ENCODE measurements at regions not wholly inside any gene's neighbourhood (a gene's known extent, or its start where the extent isn't known, plus 50 kb on each side); places are given as distances from the start of the nearest gene placed in this dataset.

DNA sequence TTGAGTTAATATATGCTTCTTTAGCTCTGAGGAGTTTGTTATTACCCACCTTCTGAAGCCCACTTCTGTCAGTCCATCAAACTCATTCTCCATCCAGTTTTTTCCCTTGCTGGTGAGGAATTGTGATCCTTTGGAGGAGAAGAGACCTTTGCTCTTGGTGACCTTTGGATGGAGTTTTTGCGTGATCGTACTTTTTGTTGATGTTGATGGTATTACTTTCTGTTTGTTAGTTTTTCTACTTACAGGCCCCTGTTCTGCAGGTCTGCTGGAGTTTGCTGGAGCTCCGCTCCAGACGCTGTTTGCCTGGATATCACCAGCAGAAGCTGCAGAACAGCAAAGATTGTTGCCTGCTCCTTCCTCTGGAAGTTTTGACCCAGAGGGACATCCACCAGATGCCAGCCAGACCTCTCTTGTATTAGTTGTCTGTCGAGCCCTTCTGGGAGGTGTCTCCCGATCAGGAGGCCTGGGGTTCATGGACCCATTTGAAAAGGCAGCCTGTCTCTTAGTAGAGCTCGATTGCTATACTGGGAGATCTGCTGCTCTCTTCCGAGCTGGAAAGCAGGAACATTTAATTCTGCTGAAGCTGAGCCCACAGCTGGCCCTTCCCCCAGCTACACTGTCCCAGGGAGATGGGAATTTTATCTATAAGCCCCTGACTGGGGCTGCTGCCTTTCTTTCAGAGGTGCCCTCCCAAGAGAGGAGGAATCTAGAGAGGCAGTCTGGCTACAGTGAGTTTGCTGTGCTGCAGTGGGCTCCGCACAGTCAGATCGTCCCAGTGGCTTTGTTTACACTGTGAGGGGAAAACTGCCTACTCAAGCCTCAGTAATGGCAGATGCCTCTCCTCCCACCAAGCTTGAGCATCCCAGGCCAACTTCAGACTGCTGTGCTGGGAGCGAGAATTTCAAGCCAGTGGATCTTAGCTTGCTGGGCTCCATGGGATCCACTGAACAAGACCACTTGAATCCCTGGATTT lies 445.5 kb downstream of the MAN2A1 start:
- no peak for DNase-seq

DNA sequence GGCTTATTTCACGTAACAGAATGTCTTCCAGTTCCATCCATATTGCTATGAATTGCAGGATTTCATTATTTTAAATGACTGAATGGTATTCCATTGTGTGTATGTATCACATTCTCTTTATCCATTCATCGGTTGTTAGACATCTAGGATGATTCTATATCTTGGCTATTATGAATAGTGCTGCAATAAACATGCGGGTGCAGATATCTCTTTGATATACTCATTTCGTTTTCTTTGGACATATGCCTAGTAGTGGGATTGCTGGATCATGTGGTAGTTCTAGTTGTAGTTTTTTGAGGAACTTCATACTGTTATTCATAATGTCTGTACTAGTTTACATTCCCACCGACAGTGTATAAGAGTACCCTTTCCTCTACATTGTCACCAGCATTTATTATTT lies 460.5 kb downstream of the MAN2A1 start:
- peak; percentile 82 for DNase-seq

DNA sequence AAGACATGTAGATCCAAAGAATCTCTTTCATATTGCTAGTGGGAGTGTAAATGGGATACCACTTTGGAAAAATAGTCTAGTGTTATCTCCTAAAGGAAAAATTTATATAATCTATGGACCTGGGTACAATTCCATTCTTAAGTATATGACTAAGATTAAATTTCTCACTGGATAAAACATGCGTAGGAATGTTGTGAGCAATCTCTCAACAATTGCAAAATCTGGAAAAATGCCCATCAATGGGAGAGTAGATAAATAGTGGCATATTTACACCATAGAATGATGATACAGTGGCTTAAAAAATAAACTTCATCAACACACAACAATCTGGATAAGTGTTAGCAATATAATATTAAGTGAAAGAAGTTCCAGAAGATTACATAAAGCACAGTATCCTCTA lies 469.5 kb downstream of the MAN2A1 start:
- DNase-seq, result peak; percentile 88

DNA sequence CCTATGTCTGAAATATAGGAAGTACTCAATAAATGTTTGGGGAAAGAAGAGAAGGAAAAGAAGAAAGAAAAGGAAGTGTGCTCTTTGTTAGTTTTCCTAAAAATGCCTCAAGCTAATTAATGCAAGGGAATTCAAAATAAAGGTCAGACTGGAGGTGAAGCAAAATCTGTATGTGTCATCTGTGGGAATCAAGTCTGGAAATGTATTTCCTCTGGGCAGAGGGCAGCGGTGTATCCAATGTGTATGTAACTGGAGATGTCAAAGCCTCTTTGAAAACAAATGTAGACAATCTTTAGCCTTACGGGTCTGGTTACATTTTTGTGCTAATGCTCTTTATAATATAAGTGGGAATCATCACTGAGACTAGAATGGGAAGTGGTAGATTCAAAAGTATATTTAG lies 471.4 kb downstream of the MAN2A1 start:
- peak; percentile 14 for DNase-seq

DNA sequence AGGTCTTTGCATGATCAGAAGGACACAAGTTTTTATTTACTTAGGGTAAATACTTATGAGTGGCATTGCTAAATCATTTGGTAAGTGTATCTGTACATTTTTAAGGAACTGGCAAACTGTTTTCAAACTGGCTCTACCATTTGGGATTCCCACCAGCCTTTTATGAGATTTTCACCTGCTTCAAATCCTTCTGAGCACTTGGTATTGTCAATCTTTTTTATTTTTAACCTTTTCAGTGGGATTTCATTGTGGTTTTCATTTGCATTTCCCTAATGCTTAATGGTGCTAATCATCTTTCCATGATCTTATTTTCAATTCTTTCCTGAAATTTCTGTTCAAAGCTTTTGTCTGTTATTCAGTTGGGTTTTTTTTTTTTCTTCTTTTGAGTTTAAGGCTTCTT lies 475.6 kb downstream of the MAN2A1 start:
- no peak for DNase-seq

DNA sequence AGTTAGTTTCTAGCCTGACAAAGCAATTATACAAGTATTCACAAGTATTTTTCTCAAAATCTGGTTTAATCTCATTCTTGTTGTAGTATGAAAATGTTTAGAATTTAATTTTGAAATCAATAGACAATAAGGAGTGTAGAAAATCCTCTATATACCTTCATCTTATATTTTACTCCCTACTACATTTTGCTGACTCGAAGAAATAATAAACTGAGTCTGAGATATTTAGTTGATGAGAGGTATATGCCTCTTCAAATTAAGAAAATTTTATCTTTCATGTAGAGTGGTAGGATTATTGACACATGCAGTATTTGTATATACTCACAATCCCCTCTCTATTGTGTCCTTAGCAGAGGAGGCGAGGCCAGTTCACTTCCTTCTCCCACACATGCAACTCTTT lies 477.7 kb downstream of the MAN2A1 start:
- DNase-seq, result no peak

DNA sequence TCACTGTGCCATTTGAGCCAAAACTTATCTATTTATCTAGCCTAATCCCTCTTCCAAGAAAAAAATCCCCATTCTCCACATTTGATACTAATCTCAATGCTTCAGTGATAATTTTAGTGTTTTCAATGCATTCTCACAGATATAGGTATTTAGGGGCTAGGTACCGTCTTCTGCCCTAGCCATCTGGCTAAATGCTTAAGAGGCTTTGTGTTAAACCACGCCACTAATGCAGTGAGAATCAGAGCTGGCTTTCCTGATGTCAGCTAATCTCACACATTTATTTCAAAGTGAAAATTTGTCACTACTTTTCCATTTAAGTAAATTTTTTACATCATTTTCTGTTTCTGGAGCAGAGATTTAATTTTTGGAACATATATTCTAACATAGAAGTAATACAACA lies 479.7 kb downstream of the MAN2A1 start:
- DNase-seq, result no peak

DNA sequence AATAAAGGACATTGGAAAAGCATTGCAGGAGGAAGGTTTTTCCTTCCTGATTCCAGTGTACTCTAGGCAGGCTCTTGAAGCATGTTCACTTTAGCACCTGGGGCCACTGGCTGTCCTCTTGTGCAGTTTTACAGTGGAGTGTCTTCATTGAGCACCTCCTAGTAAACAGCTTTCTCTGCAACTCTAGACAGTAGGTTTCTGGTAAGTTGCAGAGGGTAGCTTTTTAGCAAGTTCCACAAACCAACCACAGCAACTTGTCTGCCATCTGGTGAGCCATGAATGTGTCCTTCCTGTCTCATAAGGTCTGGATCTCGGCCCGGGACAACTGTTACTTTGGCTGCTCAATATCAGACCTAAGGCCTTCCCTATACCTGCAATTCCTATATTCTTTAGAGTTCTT lies 488.0 kb downstream of the MAN2A1 start:
- DNase-seq, result no peak

DNA sequence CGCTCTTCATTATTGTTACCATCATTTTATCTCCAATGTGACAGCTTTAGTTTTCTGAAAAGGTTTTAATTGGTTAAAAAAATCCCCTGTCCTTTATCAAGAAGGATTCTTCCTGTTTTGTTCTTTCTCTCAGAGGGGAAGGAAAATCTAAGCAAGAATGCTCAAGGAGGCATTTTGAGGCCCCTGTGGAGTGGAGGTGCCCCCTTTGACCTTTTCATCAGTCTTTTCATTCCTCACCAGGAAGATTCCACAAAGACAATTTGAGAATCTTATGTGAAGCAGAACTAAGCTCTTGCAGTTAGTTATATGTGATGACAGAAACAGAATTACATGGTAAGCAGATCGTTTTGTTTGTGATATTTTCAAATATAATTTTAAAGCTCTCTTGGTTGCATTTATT lies 489.6 kb downstream of the MAN2A1 start:
- no peak for DNase-seq

DNA sequence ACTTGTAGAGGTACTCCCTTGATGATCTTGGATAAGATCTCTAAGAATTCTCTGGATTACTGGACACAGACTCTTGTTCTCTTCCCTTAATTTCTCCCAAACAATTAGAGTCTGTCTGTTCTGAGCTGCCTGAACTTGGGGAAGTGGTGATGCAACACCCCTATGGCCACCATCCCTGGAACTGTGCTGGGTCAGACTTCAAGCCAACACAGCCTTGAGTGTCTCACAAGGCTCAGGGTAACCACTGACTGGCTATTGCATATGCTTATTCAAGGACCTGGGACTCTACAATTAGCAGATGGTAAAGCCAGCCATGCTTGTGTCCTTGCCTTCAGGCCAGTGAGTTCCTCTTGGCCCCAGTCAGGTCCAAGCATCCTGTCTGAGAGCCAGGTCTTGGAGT lies 504.5 kb downstream of the MAN2A1 start:
- DNase-seq, result no peak

DNA sequence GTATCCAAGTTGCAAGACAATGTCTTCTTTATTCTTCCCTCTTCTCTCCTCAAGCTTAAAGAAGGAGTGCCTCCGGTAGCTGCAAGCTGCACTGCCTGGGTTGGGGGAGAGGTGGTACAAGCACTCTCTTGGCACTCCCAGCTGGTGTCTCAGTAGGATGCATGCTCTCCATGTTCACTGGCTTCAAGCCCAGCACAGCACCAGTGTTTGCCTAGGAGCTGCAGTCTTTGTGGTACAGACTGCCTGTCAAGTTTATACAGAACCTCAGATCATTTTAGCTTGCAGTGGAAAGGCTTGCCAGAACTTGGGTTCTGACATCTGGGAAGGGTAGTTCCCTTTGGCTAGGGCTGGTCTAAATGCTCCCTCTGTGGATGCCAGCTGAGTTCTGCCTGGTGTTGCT lies 505.6 kb downstream of the MAN2A1 start:
- no peak for DNase-seq

DNA sequence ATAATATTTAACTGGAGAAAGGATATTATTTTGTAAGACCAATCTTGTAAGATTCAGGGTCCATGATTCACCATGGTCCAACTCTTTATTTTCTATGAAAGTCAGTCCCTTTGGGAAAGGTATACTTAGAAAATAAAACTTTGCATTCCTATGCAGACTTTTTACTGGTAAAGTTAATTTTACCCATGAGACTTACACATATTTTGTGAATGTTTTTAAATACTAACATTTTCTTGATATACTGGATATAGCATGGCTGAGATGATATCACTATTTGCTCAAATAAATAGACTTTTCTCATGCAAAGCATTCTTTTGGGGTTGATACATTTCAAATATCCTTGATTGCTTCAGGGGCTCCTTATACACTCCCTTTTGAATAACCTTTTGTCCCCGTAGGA lies 512.1 kb downstream of the MAN2A1 start:
- DNase-seq, result peak; percentile 58

DNA sequence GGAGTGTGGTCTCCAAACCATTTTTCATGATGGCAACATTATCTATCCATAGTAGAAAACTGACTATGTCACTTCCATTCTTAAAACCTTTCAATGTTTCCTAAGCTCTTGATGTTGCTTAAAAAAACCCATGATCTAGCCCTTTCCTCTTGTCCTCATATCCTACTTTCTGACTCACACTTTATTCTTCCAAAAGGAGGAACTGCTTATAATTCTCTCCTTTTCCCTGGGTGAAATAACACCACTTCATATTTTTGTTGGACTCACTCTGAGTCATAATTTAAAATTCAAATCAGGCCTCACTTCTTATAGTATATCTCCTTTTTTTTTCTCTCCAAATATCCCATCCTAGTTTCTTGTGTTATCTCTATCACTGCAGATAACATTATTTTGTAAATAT lies 513.9 kb downstream of the MAN2A1 start:
- peak; percentile 64 for DNase-seq

DNA sequence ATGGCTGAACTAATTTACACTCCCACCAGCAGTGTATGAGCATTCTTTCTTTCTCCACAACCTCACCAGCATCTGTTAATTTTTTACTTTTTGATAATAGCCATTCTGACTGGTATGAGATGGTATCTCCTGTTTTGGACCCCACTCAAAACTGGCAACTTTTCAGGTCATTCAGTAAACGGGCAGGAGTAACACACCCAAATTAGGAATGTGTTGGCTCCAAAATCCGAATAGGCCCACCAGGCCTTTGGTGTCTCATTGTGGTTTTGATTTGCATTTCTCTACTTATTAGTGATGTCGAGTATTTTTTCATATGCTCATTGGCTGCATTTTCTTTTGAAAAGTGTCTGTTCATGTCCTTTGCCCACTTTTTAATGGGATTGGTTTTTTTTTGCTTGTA lies 517.1 kb downstream of the TMEM232 start:
- DNase-seq, result no peak

DNA sequence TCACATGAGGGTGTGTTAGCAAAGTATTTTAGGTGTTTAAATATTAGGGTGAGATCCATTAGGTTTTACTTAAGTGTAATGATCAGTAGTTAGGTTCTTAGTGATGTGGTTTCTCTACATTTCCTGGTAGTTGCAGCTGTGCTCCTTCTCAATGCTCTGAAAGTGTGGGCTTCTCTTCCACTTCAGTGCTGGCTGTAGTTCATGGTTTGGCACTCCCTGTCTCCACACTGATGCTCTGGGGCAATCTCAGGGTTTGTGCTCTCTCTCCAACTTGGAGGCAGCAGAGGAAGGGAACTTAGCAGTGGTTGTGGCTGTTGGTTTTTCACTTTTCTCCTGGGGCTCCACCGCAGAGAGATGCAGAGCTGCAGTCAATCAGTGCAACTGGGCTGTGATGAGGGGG lies 507.5 kb downstream of the TMEM232 start:
- DNase-seq, result no peak

DNA sequence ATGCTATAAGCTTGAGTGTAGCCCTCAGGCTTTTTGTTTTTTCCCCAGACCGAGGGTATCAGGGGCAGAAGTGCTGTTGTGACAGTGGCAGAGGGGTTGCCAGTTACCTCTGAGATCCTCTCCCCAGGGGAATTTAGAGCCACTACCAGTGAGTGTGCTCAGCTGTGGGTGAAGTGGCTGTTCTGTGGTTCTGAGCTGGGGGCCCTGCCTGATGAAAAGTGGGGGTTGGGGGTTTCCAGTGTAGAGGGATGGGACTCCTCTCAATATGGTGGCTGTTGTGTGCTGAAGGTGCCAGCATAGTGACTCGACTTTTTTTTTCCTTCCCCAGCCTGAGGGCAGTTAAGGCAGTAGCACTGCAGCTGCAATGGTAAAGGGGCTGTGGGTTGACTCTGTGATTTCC lies 506.7 kb downstream of the TMEM232 start:
- DNase-seq, result no peak

DNA sequence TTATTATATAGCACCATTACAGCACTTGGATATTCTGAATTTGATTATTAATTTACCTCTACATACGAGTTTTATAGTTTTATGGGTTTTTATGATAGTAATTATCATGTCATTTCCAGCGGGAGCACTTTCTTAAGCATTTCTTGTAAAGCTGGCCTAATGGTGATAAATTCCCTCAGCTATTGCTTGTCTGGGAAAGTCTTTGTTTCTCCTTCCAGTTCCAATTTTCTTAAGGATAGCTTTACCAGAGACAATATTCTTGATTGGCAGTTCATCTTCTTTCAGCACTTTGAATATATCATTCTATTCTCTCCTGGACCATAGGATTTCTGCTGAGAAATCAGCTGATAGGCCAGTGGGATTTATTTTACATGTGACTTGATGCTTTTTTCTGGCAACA lies 505.4 kb downstream of the TMEM232 start:
- DNase-seq, result no peak

DNA sequence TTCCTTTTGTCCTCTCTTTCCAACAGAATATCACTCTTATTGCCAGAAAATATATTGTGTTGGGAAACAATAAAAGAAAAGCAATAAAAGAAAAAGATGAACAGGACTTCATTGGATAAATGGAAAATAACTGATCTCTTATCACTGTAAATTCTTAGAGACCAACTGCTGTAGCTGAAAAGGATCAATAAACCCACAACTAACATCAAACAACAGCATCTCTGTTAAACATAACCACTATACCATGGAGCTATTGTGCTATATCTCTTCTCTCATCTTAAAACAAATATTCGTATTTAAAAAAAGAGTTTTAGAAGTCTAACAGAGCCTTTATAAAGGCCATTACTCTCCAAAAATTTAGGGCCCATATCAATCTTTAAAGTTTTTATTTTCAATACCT lies 502.4 kb downstream of the TMEM232 start:
- no peak for DNase-seq

DNA sequence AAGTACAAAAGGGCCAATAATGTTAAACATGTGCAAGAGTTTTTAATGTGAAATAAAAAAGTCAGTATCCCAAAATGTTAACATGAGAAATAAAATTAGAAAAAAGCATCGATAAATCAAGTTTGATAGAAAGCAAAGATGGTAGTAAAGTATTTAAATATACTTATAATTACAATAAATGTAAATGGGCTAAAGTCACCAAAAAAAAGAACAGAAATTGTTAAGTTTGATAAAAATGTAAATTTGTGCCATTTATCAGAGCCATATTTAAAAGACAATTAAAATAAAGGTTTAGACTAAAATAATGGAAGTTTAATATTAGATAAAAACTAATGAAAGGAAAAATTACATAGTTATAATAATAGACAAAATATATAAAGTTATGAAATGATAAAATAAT lies 500.5 kb downstream of the TMEM232 start:
- no peak for DNase-seq

DNA sequence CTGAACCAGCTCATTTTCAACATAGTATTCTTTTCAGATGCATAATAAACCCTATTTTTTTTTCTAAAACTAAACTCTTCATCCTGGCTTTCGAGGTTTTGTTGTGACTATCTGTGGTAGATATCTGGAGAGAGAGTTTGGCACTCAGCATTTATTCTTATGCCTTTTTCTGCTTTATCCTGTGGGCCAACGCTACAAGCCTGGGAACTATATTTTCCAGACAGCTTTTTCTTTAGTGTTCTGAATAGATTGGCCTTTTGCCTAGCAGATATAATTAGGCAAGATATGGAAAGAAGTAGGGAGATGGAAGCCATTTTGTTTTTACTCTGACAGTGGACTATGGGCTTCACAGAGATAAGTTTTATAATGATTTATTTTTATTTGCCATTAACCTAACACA lies 486.7 kb downstream of the TMEM232 start:
- no peak for DNase-seq

DNA sequence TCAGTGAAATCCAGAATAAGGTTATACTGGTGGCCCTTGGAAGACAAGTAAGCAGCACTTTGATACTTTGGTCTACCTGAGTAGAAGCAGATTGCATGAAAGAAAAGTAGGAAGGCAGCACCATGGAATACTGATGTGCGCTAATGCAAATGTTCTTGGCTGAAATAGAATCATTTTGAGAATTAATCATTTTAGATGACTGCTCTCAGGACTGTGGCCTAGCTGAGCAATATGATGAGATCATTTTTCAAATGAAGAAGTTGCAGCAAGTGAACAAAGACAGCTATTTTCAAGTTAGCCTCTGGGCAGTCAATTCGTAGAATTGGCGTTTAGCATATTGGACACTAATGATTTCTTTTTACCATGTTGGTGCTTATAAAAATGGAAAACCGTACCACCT lies 483.5 kb downstream of the TMEM232 start:
- no peak for DNase-seq

DNA sequence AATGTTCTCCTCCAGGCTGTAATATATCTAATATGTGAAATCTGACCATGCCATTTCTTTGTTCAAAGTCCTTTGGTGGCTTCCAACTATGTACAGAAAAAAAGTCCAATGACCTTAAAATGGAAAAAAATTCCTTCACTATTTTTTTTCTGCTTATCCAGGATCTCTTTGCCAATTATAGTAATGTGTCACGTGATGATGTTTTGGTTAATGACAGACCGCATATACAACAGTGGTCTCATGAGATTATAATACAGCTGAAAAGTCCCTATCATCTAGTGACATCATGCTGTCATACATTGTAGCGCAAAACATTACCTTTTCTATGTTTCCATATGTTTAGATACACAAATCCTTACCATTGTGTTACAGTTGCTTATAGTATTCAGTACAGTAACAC lies 477.6 kb downstream of the TMEM232 start:
- no peak for DNase-seq

DNA sequence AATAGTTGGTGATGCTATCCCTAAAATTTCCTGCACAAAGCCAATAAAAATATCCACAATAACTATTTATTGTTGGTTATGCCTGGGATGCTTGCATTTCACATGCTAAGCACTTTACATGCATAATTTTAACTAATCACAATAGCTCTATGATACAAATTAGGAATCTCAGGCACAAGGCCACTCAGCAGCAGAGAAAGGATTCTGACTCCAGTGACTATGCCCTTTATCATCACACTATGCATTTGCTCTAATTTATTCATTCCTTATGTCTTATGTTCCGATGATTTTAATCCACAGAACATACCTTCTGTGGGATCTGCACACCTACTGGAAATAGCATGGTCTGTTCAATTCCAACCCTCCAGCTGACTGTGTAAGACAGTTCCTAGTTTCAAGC lies 476.1 kb downstream of the TMEM232 start:
- DNase-seq, result no peak

DNA sequence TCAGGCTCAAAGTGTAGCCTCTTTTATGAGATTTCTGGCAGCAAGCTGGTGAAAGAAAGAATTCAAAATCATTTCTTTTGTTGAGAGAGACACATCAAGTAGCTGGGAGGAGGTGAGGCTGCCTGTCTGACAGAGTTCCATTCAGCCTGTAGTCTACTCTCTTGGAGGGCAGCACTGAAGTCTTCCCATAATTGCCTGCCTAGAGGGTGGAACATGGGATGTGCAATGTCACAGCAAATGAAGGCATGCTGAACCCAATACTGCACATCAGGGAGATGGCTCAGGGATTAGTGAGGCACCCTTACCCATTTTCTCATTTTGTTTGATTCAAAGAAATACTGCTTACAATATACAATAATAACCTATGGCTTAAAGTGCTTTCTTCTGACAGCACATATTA lies 475.7 kb downstream of the TMEM232 start:
- no peak for DNase-seq

DNA sequence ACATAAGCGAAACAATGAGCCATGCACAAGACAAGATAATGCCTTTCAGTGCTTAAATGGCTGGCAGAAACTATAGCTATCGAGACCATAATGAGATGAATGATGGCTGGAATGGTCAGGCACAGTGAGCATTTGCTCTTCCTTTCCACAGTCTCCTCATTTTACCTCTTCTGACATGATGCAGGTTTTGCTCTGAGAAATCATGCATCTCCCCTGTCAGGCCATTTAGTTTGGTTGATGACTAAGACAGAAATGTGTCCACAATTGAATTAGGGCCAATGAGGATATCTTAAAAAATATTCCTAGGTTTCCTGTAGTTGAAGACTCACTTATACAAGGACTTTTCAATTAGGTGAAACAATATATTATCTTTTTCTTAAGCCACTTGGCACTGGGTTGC lies 475.1 kb downstream of the TMEM232 start:
- peak; percentile 28 for DNase-seq

Measured in fibroblast of skin of scalp (primary cell).